ENCODE measurements at regions not wholly inside any gene's neighbourhood (a gene's known extent, or its start where the extent isn't known, plus 50 kb on each side); places are given as distances from the start of the nearest gene placed in this dataset.

GRCh38 chr6:12608874-12609273, 107.7 kb upstream of the PHACTR1 start:
- no peak for TF ChIP-seq CTCF (IDR thresholded peaks at IDR 0.05; ENCODE audit: low read depth, low read length, missing control alignments)
- no peak for DNase-seq (ENCODE audit: low read depth)
- H3K4me3 ChIP-seq (ENCODE audit: low read depth, low read length), result peak overlapping the region; percentile 11; the same call in 1 of the 2 replicates

GRCh38 chr6:12609751-12610150, 106.8 kb upstream of the PHACTR1 start:
- no peak for TF ChIP-seq CTCF (IDR thresholded peaks at IDR 0.05; ENCODE audit: low read depth, low read length, missing control alignments)
- no peak for DNase-seq (ENCODE audit: low read depth)
- H3K4me3 ChIP-seq (ENCODE audit: low read depth, low read length), result no peak overlapping the region

- TF ChIP-seq CTCF (IDR thresholded peaks at IDR 0.05; ENCODE audit: low read depth, low read length, missing control alignments), result no peak
- DNase-seq (ENCODE audit: low read depth), result no peak
- no peak overlapping the region for H3K4me3 ChIP-seq (ENCODE audit: low read depth, low read length)
These were observed 105.7 kb upstream of the PHACTR1 start for GRCh38 chr6:12610862-12611261.

GRCh38 chr6:12613811-12614210, 102.8 kb upstream of the PHACTR1 start:
- TF ChIP-seq CTCF (IDR thresholded peaks at IDR 0.05; ENCODE audit: low read depth, low read length, missing control alignments), result no peak
- H3K4me3 ChIP-seq (ENCODE audit: low read depth, low read length), result no peak overlapping the region
- DNase-seq (ENCODE audit: low read depth), result no peak

- no peak overlapping the region for H3K4me3 ChIP-seq (ENCODE audit: low read depth, low read length)
- no peak for TF ChIP-seq CTCF (IDR thresholded peaks at IDR 0.05; ENCODE audit: low read depth, low read length, missing control alignments)
- DNase-seq (ENCODE audit: low read depth), result no peak
These were observed 102.1 kb upstream of the PHACTR1 start for GRCh38 chr6:12614456-12614855.

GRCh38 chr6:12618296-12618695, 98.3 kb upstream of the PHACTR1 start:
- no peak for DNase-seq (ENCODE audit: low read depth)
- no peak for TF ChIP-seq CTCF (IDR thresholded peaks at IDR 0.05; ENCODE audit: low read depth, low read length, missing control alignments)
- H3K4me3 ChIP-seq (ENCODE audit: low read depth, low read length), result no peak overlapping the region

GRCh38 chr6:12621754-12622153, 94.8 kb upstream of the PHACTR1 start:
- no peak for TF ChIP-seq CTCF (IDR thresholded peaks at IDR 0.05; ENCODE audit: low read depth, low read length, missing control alignments)
- H3K4me3 ChIP-seq (ENCODE audit: low read depth, low read length), result no peak overlapping the region
- DNase-seq (ENCODE audit: low read depth), result no peak
